GM19455 (cell line): ENCODE measurements at regions not wholly inside any gene's neighbourhood (a gene's known extent, or its start where the extent isn't known, plus 50 kb on each side); places are given as distances from the start of the nearest gene placed in this dataset.

Source experiments
- ATAC-seq: cut with Tn5 transposase; IDR thresholded peaks from one replicate; pipeline ENCODE4 v1.9.1; 2021; ENCODE audit not compliant: unreplicated experiment

- no peak for ATAC-seq
Observed at GRCh38 chr3:154584974-154585373, 155.0 kb upstream of the GPR149 start.

GRCh38 chr3:154584041-154584440 is 154.1 kb upstream of the GPR149 start:
- no peak for ATAC-seq

GRCh38 chr3:154583086-154583634 is 153.2 kb upstream of the GPR149 start:
- ATAC-seq = no peak

- ATAC-seq = no peak
Observed at GRCh38 chr3:154582501-154582900, 152.5 kb upstream of the GPR149 start.

GRCh38 chr3:154571553-154572226 is 141.7 kb upstream of the GPR149 start:
- ATAC-seq = no peak

- ATAC-seq = no peak
Observed at GRCh38 chr3:154568064-154568463, 138.1 kb upstream of the GPR149 start.

GRCh38 chr3:154559623-154560022 is 129.6 kb upstream of the GPR149 start:
- no peak for ATAC-seq

GRCh38 chr3:154552338-154552737 is 122.3 kb upstream of the GPR149 start:
- no peak for ATAC-seq

GRCh38 chr3:154549391-154549790 is 119.4 kb upstream of the GPR149 start:
- no peak for ATAC-seq

GRCh38 chr3:154548341-154548740 is 118.4 kb upstream of the GPR149 start:
- ATAC-seq = no peak

- ATAC-seq = no peak
Observed at GRCh38 chr3:154542837-154543236, 112.8 kb upstream of the GPR149 start.

GRCh38 chr3:154540950-154541604 is 111.1 kb upstream of the GPR149 start:
- no peak for ATAC-seq

GRCh38 chr3:154538566-154539360 is 108.8 kb upstream of the GPR149 start:
- ATAC-seq = no peak

- no peak for ATAC-seq
Observed at GRCh38 chr3:154536751-154537150, 106.8 kb upstream of the GPR149 start.

GRCh38 chr3:154522036-154522602 is 92.1 kb upstream of the GPR149 start:
- no peak for ATAC-seq

- ATAC-seq = no peak
Observed at GRCh38 chr3:154517404-154517803, 87.4 kb upstream of the GPR149 start.

GRCh38 chr3:154515921-154516320 is 85.9 kb upstream of the GPR149 start:
- no peak for ATAC-seq

GRCh38 chr3:154510780-154511179 is 80.8 kb upstream of the GPR149 start:
- ATAC-seq = no peak

- ATAC-seq = no peak
Observed at GRCh38 chr3:154507727-154508126, 77.7 kb upstream of the GPR149 start.

- ATAC-seq = no peak
Observed at GRCh38 chr3:154496978-154497377, 67.0 kb upstream of the GPR149 start.

GRCh38 chr3:154496540-154496939 is 66.5 kb upstream of the GPR149 start:
- ATAC-seq = no peak
